ENCODE measurements at regions not wholly inside any gene's neighbourhood (a gene's known extent, or its start where the extent isn't known, plus 50 kb on each side); places are given as distances from the start of the nearest gene placed in this dataset.
"Not testable (repeated sequence)": the region's sequence is repeated elsewhere in the genome, so short reads cannot be mapped to it uniquely, and the experiment has no call there.

GRCh38 chr7:83882551-83882950 is 233.6 kb upstream of the SEMA3E start:
- DNase-seq, result no peak

GRCh38 chr7:83879063-83879462 is 230.1 kb upstream of the SEMA3E start:
- DNase-seq, result no peak

GRCh38 chr7:83878614-83879013 is 229.7 kb upstream of the SEMA3E start:
- no peak for DNase-seq

- peak; percentile 24 for DNase-seq
These were observed 227.7 kb upstream of the SEMA3E start for GRCh38 chr7:83876593-83876992.

GRCh38 chr7:83873459-83873858 is 224.5 kb upstream of the SEMA3E start:
- no peak for DNase-seq

GRCh38 chr7:83872501-83872900 is 223.6 kb upstream of the SEMA3E start:
- DNase-seq, result no peak

- DNase-seq, result no peak
These were observed 221.6 kb upstream of the SEMA3E start for GRCh38 chr7:83870515-83870914.

GRCh38 chr7:83866582-83866981 is 217.6 kb upstream of the SEMA3E start:
- no peak for DNase-seq

GRCh38 chr7:83864551-83864950 is 215.6 kb upstream of the SEMA3E start:
- no peak for DNase-seq

GRCh38 chr7:83863906-83864305 is 215.0 kb upstream of the SEMA3E start:
- DNase-seq, result no peak

GRCh38 chr7:83861876-83862275 is 212.9 kb upstream of the SEMA3E start:
- no peak for DNase-seq

- DNase-seq, result no peak
These were observed 210.9 kb upstream of the SEMA3E start for GRCh38 chr7:83859827-83860226.

- DNase-seq, result no peak
These were observed 208.8 kb upstream of the SEMA3E start for GRCh38 chr7:83857691-83858090.

GRCh38 chr7:83856094-83856493 is 207.2 kb upstream of the SEMA3E start:
- DNase-seq, result no peak

- DNase-seq, result no peak
These were observed 203.2 kb upstream of the SEMA3E start for GRCh38 chr7:83852136-83852535.

GRCh38 chr7:83851551-83851950 is 202.6 kb upstream of the SEMA3E start:
- DNase-seq, result no peak

- DNase-seq, result no peak
These were observed 202.0 kb upstream of the SEMA3E start for GRCh38 chr7:83850941-83851340.

- DNase-seq, result no peak
These were observed 201.2 kb upstream of the SEMA3E start for GRCh38 chr7:83850125-83850524.

GRCh38 chr7:83849131-83849530 is 200.2 kb upstream of the SEMA3E start:
- no peak for DNase-seq

GRCh38 chr7:83842894-83843293 is 194.0 kb upstream of the SEMA3E start:
- no peak for DNase-seq

- no peak for DNase-seq
These were observed 188.7 kb upstream of the SEMA3E start for GRCh38 chr7:83837683-83838082.

GRCh38 chr7:83836028-83836427 is 187.1 kb upstream of the SEMA3E start:
- DNase-seq, result no peak

GRCh38 chr7:83835424-83835823 is 186.5 kb upstream of the SEMA3E start:
- DNase-seq, result no peak

GRCh38 chr7:83833721-83834120 is 184.8 kb upstream of the SEMA3E start:
- DNase-seq, result not testable (repeated sequence)

- DNase-seq, result no peak
These were observed 183.1 kb upstream of the SEMA3E start for GRCh38 chr7:83832009-83832408.

GRCh38 chr7:83827036-83827435 is 178.1 kb upstream of the SEMA3E start:
- no peak for DNase-seq

Measured in T1000 (cell line).